ENCODE measurements at regions not wholly inside any gene's neighbourhood (a gene's known extent, or its start where the extent isn't known, plus 50 kb on each side); places are given as distances from the start of the nearest gene placed in this dataset.
A peak's percentile ranks its signal among the peaks of the same experiment; 100 is the strongest.
"Not testable (repeated sequence)": the region's sequence is repeated elsewhere in the genome, so short reads cannot be mapped to it uniquely, and the experiment has no call there.

DNA sequence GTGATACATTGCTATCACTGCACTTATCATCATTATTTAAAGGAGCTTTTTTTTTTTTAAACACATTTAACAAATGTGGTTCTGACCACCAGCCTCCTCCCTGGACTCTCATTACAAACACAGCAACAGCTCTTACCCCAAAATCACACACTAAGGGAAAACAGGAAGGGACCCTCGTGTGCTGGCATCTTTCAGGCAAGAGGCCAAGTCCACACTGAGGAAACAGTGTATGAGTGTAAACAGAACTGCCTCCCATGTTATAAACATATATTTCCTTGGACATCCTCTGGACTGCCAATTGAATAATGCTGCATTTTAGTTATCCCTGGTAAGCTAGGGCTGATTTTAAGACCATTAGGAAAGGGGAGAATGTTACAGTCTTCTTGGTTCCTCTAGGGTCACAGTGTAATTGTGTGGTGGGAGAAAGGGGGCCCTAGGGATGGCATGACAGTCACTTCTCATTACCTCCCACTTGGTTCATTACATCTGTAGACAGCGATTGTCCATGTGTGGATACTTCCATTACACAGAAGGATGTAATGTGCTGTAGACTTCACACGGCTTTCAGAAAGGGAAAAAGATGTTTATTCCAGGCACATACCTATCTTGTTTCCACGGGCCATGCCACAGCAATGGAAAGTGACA is 244.6 kb upstream of the TET2 start:
- peak; percentile 59 for DNase-seq

DNA sequence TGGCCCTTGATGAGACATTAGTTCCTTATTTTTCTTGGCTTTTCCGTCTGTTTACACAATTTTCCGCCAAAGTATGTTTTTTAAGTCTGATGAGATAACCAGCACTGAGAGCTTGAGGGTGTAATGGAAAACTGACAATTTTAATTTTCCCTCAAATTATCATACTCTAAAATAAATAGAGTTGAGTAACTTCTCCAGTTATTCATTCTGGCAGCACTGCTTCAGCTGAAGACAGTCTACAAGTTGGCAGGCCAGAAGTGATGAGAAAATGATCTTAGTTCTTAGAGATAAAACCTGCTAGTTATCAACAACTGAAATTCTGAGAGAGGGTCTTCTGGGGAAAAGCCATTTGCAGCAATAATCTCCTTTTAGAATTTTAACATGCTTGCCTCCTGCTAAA is 241.6 kb upstream of the TET2 start:
- DNase-seq, result no peak

GRCh38 chr4:104905546-104905945 is 241.1 kb upstream of the TET2 start:
- DNase-seq, result no peak

- no peak for DNase-seq
Observed at GRCh38 chr4:104906276-104906675, 240.4 kb upstream of the TET2 start.

GRCh38 chr4:104907074-104907649 is 239.5 kb upstream of the TET2 start:
- DNase-seq, result no peak

GRCh38 chr4:104907991-104908390 is 238.7 kb upstream of the TET2 start:
- no peak for DNase-seq

- no peak for DNase-seq
Observed at GRCh38 chr4:104909376-104909775, 237.3 kb upstream of the TET2 start.

- DNase-seq, result no peak
Observed at GRCh38 chr4:104912518-104912917, 234.2 kb upstream of the TET2 start.

DNA sequence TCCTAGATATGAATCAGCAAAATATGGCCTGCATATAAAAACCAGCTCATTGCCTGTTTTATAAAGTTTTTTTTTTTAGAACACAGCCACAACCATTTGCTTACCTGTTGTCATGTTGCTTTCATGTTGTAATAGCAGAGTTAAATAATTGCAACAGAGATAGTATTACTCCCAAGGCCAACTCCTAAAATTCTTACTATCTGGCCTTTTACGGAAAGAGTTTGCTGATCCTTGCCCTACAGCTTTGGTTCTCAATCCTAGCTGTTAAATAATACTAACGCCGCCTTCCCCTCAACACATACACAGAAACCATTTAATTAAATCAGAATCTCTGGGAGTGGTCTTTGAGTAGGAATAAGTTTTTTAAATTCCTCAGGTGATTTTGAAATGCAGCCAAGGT is 231.3 kb upstream of the TET2 start:
- no peak for DNase-seq

DNA sequence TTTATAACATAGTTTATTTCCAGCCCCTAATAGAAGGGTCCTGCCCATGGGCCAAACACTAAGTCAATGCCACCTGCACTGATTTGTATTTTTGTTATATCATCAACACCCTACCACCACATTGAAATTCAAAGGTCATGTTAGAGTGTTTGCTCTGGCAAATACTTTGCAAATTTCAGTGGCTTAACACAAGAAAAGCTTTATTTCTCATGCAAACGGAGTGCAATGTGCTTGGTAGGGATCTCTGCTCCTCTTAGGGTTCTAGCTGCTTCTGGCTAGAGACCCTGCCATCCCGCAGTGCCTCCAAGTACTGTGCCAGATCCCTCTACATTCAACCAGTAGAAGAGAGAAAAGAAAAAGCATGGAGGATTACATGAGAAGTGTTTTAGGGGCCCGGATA is 230.8 kb upstream of the TET2 start:
- no peak for DNase-seq

DNA sequence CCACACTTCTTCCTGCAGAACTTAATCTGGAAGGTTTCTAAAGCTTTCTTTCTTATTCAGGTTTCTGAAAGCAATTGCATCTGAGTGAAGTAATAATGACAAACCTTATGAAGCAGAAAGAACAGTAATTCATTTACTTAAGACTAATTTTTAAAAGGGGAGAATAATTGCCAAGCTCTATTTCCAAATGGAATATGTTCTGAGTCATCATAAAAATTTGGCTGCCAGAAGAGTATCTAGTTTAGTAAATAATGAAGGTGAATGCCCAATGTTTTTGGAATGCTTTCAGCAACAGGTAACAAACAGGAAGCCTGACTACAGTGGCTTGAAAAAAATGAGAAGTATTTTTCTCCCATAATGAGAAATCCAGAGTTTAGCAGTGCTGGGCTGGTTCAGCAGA is 227.3 kb upstream of the TET2 start:
- DNase-seq, result no peak

- DNase-seq, result no peak
Observed at GRCh38 chr4:104930298-104930697, 216.4 kb upstream of the TET2 start.

- not testable (repeated sequence) for DNase-seq
Observed at GRCh38 chr4:104930745-104931736, 215.6 kb upstream of the TET2 start.

GRCh38 chr4:104938624-104939023 is 208.1 kb upstream of the TET2 start:
- DNase-seq, result no peak

DNA sequence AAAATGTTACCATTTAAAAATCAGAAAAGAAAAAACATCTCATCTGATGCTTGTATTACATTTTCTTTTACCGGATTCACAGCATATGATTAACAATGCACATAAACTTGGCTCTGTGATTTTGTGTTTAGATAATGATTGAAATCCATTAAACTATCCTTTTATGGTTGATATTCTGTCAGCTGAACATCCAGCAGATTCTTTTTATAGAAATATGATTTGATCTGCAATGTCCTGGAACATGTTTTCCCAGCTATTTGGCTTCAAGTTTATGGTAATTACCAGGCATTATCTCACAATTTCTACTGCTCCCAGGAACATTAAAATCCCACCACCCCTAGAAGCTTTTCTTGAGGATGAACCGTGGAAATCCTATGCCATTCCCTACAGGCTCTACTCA is 205.7 kb upstream of the TET2 start:
- DNase-seq, result no peak

- no peak for DNase-seq
Observed at GRCh38 chr4:104941661-104942062, 205.0 kb upstream of the TET2 start.

DNA sequence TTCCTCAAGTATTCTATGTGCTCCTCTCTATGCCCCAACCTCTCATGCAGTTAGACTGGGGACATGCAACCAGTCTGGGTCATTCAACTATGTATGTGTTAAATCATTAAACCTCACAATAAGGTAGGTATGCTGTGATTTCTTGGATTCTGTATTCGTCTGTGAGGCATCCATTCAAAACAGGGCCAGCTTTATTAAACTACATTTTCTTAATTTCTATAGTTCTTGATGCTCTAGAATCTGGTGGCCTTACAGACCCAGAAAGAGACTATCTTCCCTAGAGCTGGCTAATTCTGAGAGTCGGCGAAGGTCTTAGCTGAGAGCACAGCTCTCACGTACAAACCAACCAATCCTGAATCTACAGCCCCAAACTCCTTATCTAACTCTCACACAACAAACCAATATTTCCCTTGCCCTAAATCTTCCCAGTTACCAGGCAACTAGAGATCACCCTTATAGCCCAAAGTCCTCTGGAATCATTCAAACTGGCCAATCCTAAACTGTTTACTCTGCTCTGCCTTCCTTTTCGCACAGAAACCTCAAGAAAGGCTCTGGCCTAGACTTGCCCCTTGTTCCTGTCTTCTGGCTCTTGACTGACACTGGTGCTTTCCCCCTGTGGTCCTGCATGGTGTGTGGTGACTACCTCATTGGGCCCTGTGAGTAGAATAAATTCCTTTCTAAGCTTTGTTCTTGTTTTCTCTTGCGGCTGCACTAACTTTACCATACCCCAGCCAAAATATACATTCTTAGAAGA is 203.5 kb upstream of the TET2 start:
- no peak for DNase-seq

DNA sequence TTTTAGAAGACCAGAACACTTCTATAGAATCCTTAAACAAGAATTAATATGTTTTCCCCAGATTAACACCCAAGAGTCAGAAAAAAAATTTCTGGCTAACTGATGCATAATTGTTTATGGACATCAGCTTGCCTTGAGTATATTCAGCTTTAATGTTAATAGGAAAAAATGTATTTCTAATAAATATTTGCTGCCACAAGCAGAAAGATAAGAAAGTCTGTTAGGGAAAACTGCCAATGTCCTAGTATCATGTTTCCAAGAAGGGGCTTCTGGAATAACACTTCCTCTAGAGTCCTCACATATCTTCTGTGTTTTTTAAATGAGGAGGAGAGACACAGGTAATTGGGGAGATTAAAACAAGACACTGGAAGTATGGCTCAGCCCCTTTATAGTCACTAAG is 202.1 kb upstream of the TET2 start:
- no peak for DNase-seq

DNA sequence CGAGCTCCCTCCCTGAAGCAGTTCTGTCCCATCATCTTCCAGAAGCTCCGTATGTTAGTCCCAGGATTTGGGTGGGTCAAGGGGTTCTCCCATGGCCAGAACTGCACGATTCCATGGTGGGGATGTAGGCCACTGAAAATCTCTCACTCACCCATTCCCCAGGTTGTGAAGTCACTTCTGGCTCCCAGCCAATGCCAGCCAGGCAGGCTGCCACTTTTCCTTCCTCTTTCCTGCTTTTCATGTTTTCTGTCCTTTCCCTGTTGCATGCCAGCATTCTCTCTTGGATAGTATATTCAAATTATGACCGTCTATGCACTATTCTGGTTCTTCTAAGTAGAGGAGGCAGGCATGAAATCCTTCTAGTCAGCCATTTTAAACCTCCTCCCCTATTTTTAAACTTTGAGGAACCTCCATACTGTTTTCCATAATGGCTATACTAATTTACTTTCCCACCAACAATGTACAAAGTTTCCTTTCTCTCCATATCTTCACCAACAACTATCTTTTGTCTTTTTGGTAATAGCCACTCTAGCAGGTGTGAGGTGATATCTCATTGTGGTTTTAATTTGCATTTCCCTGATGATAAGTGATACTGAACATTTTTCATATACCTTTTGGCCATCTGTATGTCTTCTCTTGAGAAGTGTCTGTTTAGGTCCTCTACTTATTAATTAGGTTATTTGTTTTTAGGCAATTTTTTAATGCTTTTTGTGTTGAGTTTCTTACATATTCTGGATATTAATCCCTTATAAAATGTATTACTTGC is 182.1 kb upstream of the TET2 start:
- DNase-seq, result no peak

DNA sequence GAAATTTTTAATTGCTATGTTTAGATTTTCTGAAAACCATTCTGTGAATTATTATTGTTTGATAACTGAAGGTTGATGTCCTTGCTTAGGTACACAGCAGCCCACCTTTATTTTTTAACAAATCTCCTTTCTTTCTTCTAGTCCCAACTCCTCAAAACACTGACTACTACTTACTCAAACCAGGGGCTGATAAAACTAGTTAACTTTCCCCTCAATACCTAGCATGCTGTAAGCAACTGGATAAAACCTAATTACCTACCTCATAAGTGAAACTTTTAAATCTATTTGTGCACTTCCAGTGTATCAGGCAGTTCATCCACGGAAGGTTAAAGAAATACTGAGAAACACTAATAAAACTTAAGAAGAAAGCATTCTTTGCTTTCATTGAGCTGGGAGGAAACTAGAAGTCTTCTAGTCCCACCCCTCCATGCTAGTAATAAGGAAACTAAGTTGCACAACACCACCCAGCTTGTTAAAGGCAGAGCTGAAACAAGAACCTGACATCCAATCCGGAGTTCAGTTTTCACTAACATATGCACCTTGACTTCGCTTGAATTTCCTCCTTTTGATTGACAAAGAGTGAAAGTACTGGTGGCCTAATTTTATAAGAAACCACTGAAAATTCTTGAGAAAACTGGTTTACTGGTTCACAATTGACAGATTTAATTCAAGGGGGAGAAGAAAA is 180.2 kb upstream of the TET2 start:
- DNase-seq, result no peak

DNA sequence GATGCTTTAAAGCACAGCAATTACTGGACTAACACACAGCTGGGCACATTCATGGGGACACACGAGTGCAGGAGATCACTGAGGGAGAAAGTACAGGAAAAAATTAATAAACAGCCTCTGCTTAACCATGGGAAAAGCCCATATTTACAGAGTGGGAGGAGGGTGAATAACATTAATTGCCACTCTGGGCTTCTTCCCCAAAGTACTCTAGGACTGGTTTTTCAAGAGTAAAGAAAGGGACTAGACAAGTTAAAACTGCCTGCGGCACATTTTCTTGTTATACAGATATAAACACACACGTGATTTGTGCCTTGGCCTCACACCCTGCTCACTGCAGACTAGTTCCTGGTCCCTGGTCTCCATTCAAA is 179.7 kb upstream of the TET2 start:
- DNase-seq, result no peak
